Duodenal mucosa (tissue), 2 donors: ENCODE measurements at regions not wholly inside any gene's neighbourhood (a gene's known extent, or its start where the extent isn't known, plus 50 kb on each side); places are given as distances from the start of the nearest gene placed in this dataset.

Source experiments
- H3K27ac ChIP-seq: one replicate; pipeline ENCODE4 v1.7.0; 2013; ENCODE audit warnings: low read depth, low read length
- H3K27me3 ChIP-seq, 2 donors: one replicate each; pipeline ENCODE4 v1.7.0; 2013; ENCODE audit warnings: low read length in 2 of 2, control low read depth in 1 of 2; ENCODE audit not compliant: insufficient read depth in 2 of 2, control insufficient read depth in 1 of 2
- H3K36me3 ChIP-seq, 2 donors: one replicate each; pipeline ENCODE4 v1.7.0; 2013; ENCODE audit warnings: low read length in 2 of 2, control low read depth in 1 of 2; ENCODE audit not compliant: insufficient read depth in 2 of 2, control insufficient read depth in 1 of 2
- H3K4me1 ChIP-seq, 2 donors: one replicate each; pipeline ENCODE4 v1.7.0; 2013; ENCODE audit warnings: low read length in 2 of 2, control low read depth in 1 of 2; ENCODE audit not compliant: insufficient read depth in 2 of 2, control insufficient read depth in 1 of 2
- H3K4me3 ChIP-seq, 2 donors: one replicate each; pipeline ENCODE4 v1.7.0; 2013; ENCODE audit warnings: low read length in 2 of 2, low read depth in 1 of 2
- H3K9ac ChIP-seq, 2 donors: one replicate each; pipeline ENCODE4 v1.7.0; 2013; ENCODE audit warnings: low read length in 2 of 2, low read depth in 1 of 2
- H3K9me3 ChIP-seq, 2 donors: one replicate each; pipeline ENCODE4 v1.7.0; 2013; ENCODE audit warnings: low read length in 2 of 2, control low read depth in 1 of 2; ENCODE audit not compliant: control insufficient read depth in 1 of 2

DNA sequence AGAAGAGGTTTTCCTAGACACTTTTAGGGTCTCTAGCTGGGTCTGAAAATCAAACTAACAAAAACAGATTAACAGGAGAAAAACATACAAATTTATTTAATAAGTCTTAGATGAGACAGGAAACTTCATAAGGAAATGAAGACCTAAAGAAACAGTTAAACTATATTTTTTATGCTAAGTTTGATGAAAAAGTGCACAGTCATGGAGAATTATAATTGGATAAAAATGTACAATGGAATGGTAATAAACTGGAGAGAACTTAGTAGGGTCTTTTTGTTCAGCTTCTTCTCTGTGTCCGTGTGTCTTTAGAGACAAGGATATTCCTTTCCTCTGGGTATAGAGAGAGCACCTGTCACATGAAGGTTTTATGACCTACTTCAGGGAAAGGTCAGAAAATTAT is 323.4 kb downstream of the RAB38 start:
- Histone ChIP-seq H3K9ac (no peak overlapping the region), H3K4me1 (no peaks in the 10 kb centered on the region), H3K27ac (no peak overlapping the region), H3K9me3 (no peaks in the 10 kb centered on the region), H3K4me3 (no peak overlapping the region), H3K27me3 (no peaks in the 10 kb centered on the region), H3K36me3 (no peaks in the 10 kb centered on the region)

- Histone ChIP-seq H3K36me3 (no peaks in the 10 kb centered on the region), H3K4me3 (no peak overlapping the region), H3K4me1 (no peaks in the 10 kb centered on the region), H3K27me3 (no peaks in the 10 kb centered on the region), H3K9ac (no peak overlapping the region), H3K27ac (no peak overlapping the region), H3K9me3 (no peaks in the 10 kb centered on the region)
Observed at GRCh38 chr11:87851234-87851633, 324.0 kb downstream of the RAB38 start.

GRCh38 chr11:87849216-87849615 is 326.0 kb downstream of the RAB38 start:
- Histone ChIP-seq H3K36me3 (no peaks in the 10 kb centered on the region), H3K4me3 (no peak overlapping the region), H3K27ac (no peak overlapping the region)

GRCh38 chr11:87840786-87841185 is 334.5 kb downstream of the RAB38 start:
- Histone ChIP-seq H3K9me3 (no peaks in the 10 kb centered on the region), H3K4me1 (no peaks in the 10 kb centered on the region), H3K27ac (no peak overlapping the region), H3K36me3 (no peaks in the 10 kb centered on the region), H3K27me3 (no peaks in the 10 kb centered on the region), H3K4me3 (no peak overlapping the region), H3K9ac (no peak overlapping the region)

More at GRCh38 chr11:87849216-87849615, 326.0 kb downstream of the RAB38 start:
- H3K9ac ChIP-seq = no peak overlapping the region
- H3K9me3 ChIP-seq = no peaks in the 10 kb centered on the region
- H3K27me3 ChIP-seq = no peaks in the 10 kb centered on the region
- no peaks in the 10 kb centered on the region for H3K4me1 ChIP-seq

- H3K9me3 ChIP-seq = no peaks in the 10 kb centered on the region
- no peak overlapping the region for H3K9ac ChIP-seq
- no peak overlapping the region for H3K27ac ChIP-seq
Observed at GRCh38 chr11:87832211-87832610, 343.0 kb downstream of the RAB38 start.

GRCh38 chr11:87820011-87820410 is 355.2 kb downstream of the RAB38 start:
- Histone ChIP-seq H3K9ac (no peak overlapping the region), H3K4me1 (no peaks in the 10 kb centered on the region), H3K27ac (no peak overlapping the region), H3K36me3 (no peaks in the 10 kb centered on the region), H3K9me3 (peaks cover 0 to 5% of the 10 kb centered on the region in 2 donors), H3K27me3 (no peaks in the 10 kb centered on the region), H3K4me3 (no peak overlapping the region)

More at GRCh38 chr11:87832211-87832610, 343.0 kb downstream of the RAB38 start:
- no peaks in the 10 kb centered on the region for H3K4me1 ChIP-seq
- no peaks in the 10 kb centered on the region for H3K36me3 ChIP-seq
- H3K27me3 ChIP-seq = no peaks in the 10 kb centered on the region
- H3K4me3 ChIP-seq = no peak overlapping the region

GRCh38 chr11:87819151-87819550 is 356.1 kb downstream of the RAB38 start:
- H3K9ac ChIP-seq = no peak overlapping the region
- H3K27me3 ChIP-seq = no peaks in the 10 kb centered on the region
- H3K4me1 ChIP-seq = no peaks in the 10 kb centered on the region
- peaks cover 0 to 5% of the 10 kb centered on the region in 2 donors for H3K9me3 ChIP-seq
- H3K36me3 ChIP-seq = no peaks in the 10 kb centered on the region
- H3K4me3 ChIP-seq = no peak overlapping the region
- no peak overlapping the region for H3K27ac ChIP-seq

GRCh38 chr11:87812571-87813365 is 362.5 kb downstream of the RAB38 start:
- no peaks in the 10 kb centered on the region for H3K27me3 ChIP-seq
- no peaks in the 10 kb centered on the region for H3K4me1 ChIP-seq
- H3K36me3 ChIP-seq = no peaks in the 10 kb centered on the region
- no peaks in the 10 kb centered on the region for H3K9me3 ChIP-seq
- H3K4me3 ChIP-seq = no peak overlapping the region
- H3K9ac ChIP-seq = no peak overlapping the region
- no peak overlapping the region for H3K27ac ChIP-seq

GRCh38 chr11:87810486-87810885 is 364.8 kb downstream of the RAB38 start:
- H3K9me3 ChIP-seq = no peaks in the 10 kb centered on the region
- no peak overlapping the region for H3K4me3 ChIP-seq
- no peak overlapping the region for H3K9ac ChIP-seq
- H3K36me3 ChIP-seq = no peaks in the 10 kb centered on the region
- H3K27ac ChIP-seq = no peak overlapping the region
- no peaks in the 10 kb centered on the region for H3K4me1 ChIP-seq
- no peaks in the 10 kb centered on the region for H3K27me3 ChIP-seq

GRCh38 chr11:87809256-87809655 is 366.0 kb downstream of the RAB38 start:
- Histone ChIP-seq H3K9ac (no peak overlapping the region), H3K27me3 (no peaks in the 10 kb centered on the region), H3K9me3 (no peaks in the 10 kb centered on the region)

More at GRCh38 chr11:87809256-87809655, 366.0 kb downstream of the RAB38 start:
- Histone ChIP-seq H3K4me1 (no peaks in the 10 kb centered on the region), H3K36me3 (no peaks in the 10 kb centered on the region), H3K4me3 (no peak overlapping the region), H3K27ac (no peak overlapping the region)
